Kidney capillary endothelial cell (primary cell): ENCODE measurements at regions not wholly inside any gene's neighbourhood (a gene's known extent, or its start where the extent isn't known, plus 50 kb on each side); places are given as distances from the start of the nearest gene placed in this dataset.
"Not testable (repeated sequence)": the region's sequence is repeated elsewhere in the genome, so short reads cannot be mapped to it uniquely, and the experiment has no call there.

Experiments used
- DNase-seq: peaks from one replicate; pipeline ENCODE4 v3.0.0-alpha.2; 2018; ENCODE audit warnings: low spot score

DNA sequence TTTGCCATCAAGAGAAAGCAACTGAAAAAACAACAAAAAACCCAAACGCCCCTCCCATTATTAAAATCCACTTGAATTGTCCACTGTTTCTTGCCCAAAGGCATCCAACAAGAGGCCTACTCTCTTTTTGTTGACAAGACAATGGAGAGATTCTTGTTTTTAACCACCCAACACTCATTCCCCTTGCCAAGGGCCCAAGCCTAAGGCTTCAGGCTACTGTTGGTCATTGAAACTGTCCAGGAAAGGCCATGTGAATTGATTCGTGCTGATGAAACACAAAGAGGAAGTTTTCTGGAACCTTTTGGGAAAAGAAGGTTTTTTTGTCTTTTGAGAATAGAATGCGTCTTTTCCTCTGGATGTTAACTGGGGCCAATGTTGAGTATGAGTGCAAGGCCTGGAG, 157.4 kb upstream of the PFN2 start:
- no peak for DNase-seq

DNA sequence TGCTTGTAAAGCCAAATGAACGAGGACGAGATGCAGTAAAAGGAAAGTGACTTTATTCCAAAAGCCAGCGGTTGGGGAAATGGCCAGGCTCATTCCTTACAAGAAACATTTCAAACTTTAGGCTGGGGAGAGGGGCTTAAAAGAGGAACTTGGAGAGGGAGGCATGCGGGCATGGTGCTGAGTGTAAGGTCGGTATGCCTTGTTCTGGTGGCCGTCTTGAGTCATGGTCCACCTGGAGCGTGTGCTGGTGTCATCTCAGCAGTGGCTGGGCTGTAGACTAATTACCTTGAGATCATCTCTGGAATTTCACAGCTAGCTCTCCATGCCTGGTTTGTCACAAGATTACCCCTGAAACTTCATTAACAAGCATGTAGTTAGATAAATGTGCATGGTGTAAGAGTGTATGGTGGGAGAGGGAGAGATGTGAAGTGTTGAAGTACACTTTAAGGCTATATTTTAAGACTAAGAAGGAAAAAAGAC, 156.4 kb upstream of the PFN2 start:
- DNase-seq: no peak

- DNase-seq: no peak
Measured at GRCh38 chr3:150124142-150124541, 153.4 kb upstream of the PFN2 start.

DNA sequence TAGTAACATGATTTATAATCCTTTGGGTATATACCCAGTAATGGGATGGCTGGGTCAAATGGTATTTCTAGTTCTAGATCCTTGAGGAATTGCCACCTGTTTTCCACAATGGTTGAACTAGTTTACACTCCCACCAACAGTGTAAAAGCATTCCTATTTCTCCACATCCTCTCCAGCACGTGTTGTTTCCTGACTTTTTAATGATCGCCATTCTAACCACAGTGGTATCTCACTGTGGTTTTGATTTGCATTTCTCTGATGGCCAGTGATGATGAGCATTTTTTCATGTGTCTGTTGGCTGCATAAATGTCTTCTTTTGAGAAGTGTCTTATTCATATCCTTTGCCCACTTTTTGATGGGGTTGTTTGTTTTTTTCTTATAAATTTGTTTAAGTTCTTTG, 152.6 kb upstream of the PFN2 start:
- DNase-seq: not testable (repeated sequence)

DNA sequence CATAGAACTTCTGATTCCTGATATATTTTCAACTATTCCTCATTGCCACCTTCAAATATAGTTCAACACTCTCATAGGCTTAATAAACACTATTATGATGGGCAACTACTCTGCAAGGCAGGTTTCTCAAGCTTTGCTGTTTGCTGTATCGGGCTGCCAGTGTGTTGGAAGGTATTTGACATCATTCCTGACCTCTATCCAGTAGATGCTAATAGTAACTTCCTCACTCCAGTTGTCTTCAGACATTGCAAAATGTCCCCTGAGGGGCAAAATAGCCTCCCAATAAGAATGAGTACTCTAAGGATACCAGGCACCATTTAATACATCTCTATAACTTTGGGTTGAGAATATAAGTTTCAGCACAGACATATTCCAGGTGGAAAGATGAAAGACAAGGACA, 147.5 kb upstream of the PFN2 start:
- DNase-seq: no peak

- no peak for DNase-seq
Measured at GRCh38 chr3:150117076-150117475, 146.4 kb upstream of the PFN2 start.

DNA sequence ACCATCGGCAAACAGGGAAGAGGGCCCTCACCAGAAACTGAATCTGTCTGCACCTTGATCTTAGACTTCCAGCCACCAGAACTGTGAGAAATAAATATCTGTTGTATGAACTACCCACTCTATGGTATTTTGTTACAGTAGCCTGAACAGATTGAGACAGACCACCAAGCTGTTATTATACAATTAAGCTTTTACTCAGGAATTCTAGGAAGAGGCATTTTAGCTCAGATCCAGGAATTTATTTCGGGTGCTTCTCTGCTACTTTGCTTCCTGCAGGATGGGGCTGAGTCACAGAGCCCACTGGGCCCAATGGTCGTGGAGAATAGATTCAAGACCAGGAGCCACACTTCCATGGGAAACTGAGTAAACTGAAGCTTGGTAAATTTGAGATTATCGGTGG, 145.5 kb upstream of the PFN2 start:
- no peak for DNase-seq

DNA sequence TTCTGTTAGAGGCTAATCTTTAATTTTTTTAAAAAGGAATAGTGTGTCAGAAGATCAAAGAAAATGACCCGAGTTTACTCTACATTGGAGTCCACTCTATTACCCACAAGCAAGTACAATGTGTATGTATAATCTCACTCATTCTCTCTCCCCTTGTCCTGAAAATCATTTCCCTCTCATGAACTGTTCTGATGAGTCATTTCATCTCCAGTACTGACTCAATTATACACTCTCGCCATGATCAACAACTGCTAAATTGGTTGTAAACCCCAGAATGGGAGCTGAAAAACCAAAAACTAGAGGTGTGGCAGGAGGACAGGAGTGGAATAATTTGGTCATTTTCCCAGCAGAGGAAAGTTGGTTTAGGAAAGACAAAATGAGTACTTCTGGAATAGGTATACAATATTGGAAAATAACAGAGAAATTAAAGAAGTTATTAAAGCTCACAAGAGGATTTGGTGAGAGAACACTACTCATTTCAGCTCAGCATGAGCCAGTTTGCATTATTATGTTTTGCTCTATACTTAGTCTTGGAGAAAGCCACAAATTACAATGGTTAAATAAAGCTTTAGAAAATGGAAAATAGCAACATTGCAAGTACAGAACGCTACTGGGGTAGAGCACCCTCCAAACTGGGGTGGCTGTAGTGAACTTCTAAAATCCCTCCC, 144.3 kb upstream of the PFN2 start:
- DNase-seq: no peak

- DNase-seq: no peak
Measured at GRCh38 chr3:150114273-150114672, 143.6 kb upstream of the PFN2 start.

- DNase-seq: no peak
Measured at GRCh38 chr3:150110097-150110496, 139.4 kb upstream of the PFN2 start.

DNA sequence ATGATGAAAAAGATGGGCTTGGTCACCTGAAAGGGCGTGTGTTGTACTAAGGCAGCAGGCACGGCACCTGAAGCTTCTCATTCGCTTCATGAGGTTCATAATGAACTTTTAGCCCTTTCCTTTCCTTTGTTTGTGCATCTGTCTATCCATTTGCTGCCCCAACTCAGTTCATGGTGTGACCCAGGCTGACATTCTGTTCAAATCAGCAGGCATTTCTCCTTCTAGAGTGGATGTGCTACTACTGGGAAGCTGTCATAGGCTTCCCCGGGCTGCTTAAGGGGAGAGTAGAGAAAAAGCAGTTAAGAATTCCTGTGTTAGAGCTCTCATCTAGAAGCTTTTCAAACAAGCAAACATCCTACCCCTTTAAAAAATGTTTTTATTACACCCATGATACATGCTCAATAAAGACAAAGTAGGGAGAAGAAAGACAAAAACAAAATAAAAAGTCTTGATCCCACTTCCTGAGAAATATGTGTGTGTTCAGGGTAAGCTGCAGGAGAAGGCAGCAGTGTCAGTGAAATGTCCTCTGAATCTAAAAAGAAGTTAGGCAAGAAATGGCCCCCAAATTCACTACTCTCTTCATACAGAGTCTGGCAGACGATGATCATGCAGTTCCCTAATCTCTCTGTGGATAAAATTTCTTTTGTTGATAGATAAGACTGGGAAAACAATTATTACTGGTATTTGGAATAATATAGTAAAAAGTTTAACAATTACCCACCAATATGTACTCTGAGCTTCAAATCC, 136.9 kb upstream of the PFN2 start:
- DNase-seq: no peak

GRCh38 chr3:150106740-150107428, 136.2 kb upstream of the PFN2 start:
- peak; percentile 33 for DNase-seq

- DNase-seq: no peak
Measured at GRCh38 chr3:150105886-150106612, 135.4 kb upstream of the PFN2 start.

DNA sequence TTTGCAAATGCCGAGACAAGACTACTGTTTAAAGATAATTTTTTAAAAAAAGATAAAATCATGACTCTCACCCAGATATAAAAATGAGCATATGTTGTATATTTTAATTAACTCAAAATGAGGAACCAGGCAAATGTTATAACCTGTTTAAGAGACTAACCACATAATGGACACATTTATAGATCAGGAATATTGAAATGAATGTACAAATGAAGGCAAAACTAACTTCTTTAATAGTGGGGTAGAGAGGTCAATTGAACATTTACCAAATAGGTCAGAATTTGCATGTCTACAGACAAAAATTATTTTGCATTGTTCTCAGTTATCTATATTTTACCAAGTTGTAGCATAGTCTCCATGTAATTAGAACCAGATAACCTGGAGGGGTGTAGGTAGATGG, 134.3 kb upstream of the PFN2 start:
- no peak for DNase-seq

- no peak for DNase-seq
Measured at GRCh38 chr3:150104564-150104963, 133.9 kb upstream of the PFN2 start.

- no peak for DNase-seq
Measured at GRCh38 chr3:150101016-150101415, 130.3 kb upstream of the PFN2 start.

DNA sequence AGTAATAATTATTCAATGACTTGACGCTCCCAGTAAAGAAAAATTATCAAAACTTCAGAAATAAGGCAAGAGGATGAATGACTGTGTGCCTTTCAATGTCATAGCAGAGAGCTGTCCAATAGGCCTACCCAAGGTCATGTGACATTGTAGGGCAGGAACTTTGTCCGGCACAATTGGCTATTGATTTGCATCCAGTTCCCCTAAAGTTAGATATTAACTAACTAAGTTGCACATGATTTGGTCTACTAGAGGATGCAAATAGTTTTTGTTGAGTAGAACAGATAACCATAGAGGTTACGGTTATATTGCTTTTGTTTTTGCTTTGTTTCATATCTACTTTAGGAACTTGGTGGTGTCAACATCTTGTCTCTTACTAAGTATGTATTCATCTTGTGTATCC, 127.9 kb upstream of the PFN2 start:
- no peak for DNase-seq

- peak; percentile 9 for DNase-seq
Measured at GRCh38 chr3:150097588-150097890, 126.8 kb upstream of the PFN2 start.

- DNase-seq: no peak
Measured at GRCh38 chr3:150096700-150097587, 126.2 kb upstream of the PFN2 start.

DNA sequence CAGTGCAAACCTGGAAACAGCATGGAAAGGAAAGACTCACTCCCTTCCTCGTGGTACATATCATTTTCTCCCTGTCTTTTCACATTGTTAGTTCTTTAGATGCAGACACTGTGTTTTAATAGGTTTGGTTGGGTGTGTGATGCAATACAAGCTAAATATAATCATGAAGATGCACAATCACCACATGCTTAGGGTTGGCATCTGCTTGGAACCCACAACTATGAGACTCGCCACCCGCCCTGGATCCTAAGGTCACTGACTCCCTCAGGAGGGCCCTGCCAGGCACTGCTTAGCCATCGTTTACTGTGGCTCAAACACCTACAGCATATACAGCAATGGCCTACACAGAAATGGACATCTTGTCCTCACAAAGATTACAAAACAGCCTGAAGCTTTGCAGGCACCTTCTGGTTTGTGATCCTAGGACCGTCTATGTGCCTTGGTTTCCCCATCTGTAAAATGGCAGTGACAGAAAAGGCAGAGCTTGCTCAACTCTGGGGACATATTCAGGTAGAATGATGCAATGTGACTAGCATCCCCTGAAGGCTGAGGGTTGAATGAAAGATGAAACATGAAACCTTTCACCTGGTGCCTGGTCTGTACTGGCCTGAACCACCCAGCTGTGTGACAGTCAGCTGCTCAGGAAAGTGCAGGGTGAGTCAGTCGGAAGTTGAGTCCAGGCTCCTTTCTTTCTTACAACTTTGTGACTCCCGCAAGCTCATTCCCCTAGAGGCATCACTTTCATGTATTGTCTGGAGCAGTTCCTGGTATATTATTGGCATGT, 123.6 kb upstream of the PFN2 start:
- DNase-seq: peak; percentile 36

GRCh38 chr3:150091626-150092025, 120.9 kb upstream of the PFN2 start:
- no peak for DNase-seq
